Endothelial cell (in vitro differentiated cells): ENCODE measurements at regions not wholly inside any gene's neighbourhood (a gene's known extent, or its start where the extent isn't known, plus 50 kb on each side); places are given as distances from the start of the nearest gene placed in this dataset.
A peak's percentile ranks its signal among the peaks of the same experiment; 100 is the strongest.

Source experiments
- DNase-seq: peaks from one replicate; pipeline ENCODE4 v3.0.0; 2021; ENCODE audit warnings: low spot score
- H3K27ac Mint-ChIP-seq: one replicate; pipeline ENCODE4 v1.8.0; 2021; ENCODE audit warnings: mixed read lengths, inconsistent platforms; ENCODE audit not compliant: unreplicated experiment
- H3K27me3 Mint-ChIP-seq: one replicate; pipeline ENCODE4 v1.8.0; 2021; ENCODE audit warnings: mild to moderate bottlenecking, moderate library complexity, mixed read lengths, inconsistent platforms; ENCODE audit not compliant: unreplicated experiment
- H3K36me3 Mint-ChIP-seq: one replicate; pipeline ENCODE4 v1.8.0; 2021; ENCODE audit warnings: mild to moderate bottlenecking, low read depth, mixed read lengths, inconsistent platforms; ENCODE audit not compliant: unreplicated experiment
- H3K4me1 Mint-ChIP-seq: one replicate; pipeline ENCODE4 v1.8.0; 2021; ENCODE audit warnings: mild to moderate bottlenecking, mixed read lengths, inconsistent platforms; ENCODE audit not compliant: unreplicated experiment
- H3K4me3 Mint-ChIP-seq: one replicate; pipeline ENCODE4 v1.8.0; 2021; ENCODE audit warnings: mild to moderate bottlenecking, mixed read lengths, inconsistent platforms; ENCODE audit not compliant: unreplicated experiment
- H3K9me3 Mint-ChIP-seq: one replicate; pipeline ENCODE4 v1.8.0; 2021; ENCODE audit warnings: mixed read lengths, inconsistent platforms; ENCODE audit not compliant: unreplicated experiment
- TF ChIP-seq, protein P1 (sequence below): fragments of 200-600 bp; sonication (generic); IDR thresholded peaks from one replicate; pipeline ENCODE4 v1.5.0; 2021; ENCODE audit warnings: antibody characterized with exemption; ENCODE audit not compliant: unreplicated experiment

DNA sequence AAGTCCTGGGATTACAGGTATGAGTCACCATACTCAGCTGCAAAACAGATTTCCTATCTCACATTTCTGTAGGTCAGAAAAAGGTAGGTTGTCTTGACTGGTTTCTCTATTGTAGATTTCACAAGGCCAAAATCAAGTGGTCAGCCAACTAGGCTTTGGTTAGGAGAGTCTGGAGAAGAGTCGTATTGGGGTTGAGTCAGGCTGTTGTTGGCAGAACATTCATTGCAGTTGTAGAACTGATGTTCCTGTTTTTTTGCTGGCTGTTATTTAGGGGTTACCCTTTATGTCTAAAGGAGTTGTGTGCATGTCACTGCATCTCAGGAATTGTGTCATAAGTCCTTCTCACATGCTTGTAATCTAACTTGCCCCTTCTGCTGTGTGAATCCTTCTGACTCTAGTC is 814.2 kb upstream of the GRAMD2B start:
- DNase-seq = no peak
- Mint-ChIP-seq H3K4me3 (no peak overlapping the region), H3K27ac (no peak overlapping the region), H3K36me3 (no peaks in the 10 kb centered on the region), H3K9me3 (no peaks in the 10 kb centered on the region), H3K27me3 (no peaks in the 10 kb centered on the region), H3K4me1 (peaks cover 11% of the 10 kb centered on the region)
- TF ChIP-seq, protein P1, sequence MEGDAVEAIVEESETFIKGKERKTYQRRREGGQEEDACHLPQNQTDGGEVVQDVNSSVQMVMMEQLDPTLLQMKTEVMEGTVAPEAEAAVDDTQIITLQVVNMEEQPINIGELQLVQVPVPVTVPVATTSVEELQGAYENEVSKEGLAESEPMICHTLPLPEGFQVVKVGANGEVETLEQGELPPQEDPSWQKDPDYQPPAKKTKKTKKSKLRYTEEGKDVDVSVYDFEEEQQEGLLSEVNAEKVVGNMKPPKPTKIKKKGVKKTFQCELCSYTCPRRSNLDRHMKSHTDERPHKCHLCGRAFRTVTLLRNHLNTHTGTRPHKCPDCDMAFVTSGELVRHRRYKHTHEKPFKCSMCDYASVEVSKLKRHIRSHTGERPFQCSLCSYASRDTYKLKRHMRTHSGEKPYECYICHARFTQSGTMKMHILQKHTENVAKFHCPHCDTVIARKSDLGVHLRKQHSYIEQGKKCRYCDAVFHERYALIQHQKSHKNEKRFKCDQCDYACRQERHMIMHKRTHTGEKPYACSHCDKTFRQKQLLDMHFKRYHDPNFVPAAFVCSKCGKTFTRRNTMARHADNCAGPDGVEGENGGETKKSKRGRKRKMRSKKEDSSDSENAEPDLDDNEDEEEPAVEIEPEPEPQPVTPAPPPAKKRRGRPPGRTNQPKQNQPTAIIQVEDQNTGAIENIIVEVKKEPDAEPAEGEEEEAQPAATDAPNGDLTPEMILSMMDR = no peak

DNA sequence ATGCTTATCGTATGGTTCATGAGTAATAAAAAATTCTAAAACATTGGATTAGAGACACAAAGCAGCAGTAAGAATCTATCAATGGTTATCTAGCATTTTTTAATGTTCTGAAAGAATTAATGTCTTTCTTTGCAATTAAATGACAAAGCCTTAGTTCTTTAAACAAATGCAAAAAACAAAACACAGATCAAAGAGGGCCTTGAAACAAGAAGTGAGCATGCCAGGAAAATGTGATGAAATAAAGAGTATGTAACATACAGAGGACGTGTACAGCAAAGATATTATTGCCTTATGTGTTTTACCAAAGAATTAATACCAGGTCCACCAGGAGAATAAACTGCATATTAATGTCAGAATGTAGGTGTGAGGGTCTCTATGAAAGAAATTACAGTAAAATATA is 812.3 kb upstream of the GRAMD2B start:
- TF ChIP-seq, protein P1 = no peak
- H3K27me3 Mint-ChIP-seq = no peaks in the 10 kb centered on the region
- peaks cover 11% of the 10 kb centered on the region for H3K4me1 Mint-ChIP-seq
- no peaks in the 10 kb centered on the region for H3K9me3 Mint-ChIP-seq
- no peak for DNase-seq
- H3K4me3 Mint-ChIP-seq = no peak overlapping the region
- no peak overlapping the region for H3K27ac Mint-ChIP-seq
- H3K36me3 Mint-ChIP-seq = no peaks in the 10 kb centered on the region

DNA sequence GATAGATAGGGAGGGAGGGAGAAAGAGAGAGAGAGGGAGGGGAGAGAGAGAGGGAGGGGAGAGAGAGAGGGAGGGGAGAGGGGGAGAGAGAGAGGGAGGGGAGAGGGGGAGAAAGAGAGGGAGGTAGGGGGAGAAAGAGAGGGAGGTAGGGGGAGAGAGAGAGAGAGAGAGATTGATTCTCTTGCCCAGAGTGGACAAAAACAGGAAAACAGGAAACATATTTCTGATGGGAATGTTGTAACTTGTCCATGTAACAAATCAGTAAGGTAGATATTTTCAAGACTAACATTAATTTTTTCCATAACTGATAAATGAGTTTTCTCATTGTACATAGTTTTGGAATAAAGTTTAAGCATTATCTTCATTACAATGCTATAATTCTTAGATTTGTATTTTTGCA is 811.7 kb upstream of the GRAMD2B start:
- no peak for DNase-seq
- no peaks in the 10 kb centered on the region for H3K9me3 Mint-ChIP-seq
- TF ChIP-seq, protein P1 = no peak
- no peaks in the 10 kb centered on the region for H3K36me3 Mint-ChIP-seq
- peaks cover 11% of the 10 kb centered on the region for H3K4me1 Mint-ChIP-seq
- H3K27me3 Mint-ChIP-seq = no peaks in the 10 kb centered on the region
- H3K27ac Mint-ChIP-seq = no peak overlapping the region
- no peak overlapping the region for H3K4me3 Mint-ChIP-seq

GRCh38 chr5:125612181-125612721 is 811.0 kb upstream of the GRAMD2B start:
- TF ChIP-seq, protein P1 = no peak
- Mint-ChIP-seq H3K4me1 (peaks cover 11% of the 10 kb centered on the region), H3K27ac (no peak overlapping the region), H3K36me3 (no peaks in the 10 kb centered on the region), H3K4me3 (no peak overlapping the region), H3K9me3 (no peaks in the 10 kb centered on the region), H3K27me3 (no peaks in the 10 kb centered on the region)
- no peak for DNase-seq

- Mint-ChIP-seq H3K27me3 (no peaks in the 10 kb centered on the region), H3K9me3 (no peaks in the 10 kb centered on the region), H3K27ac (peak overlapping the region; percentile 21), H3K4me1 (peaks cover 11% of the 10 kb centered on the region), H3K36me3 (no peaks in the 10 kb centered on the region), H3K4me3 (no peak overlapping the region)
- no peak for DNase-seq
- TF ChIP-seq, protein P1 = no peak
These were observed 810.4 kb upstream of the GRAMD2B start for GRCh38 chr5:125612776-125613175.
